ENCODE measurements at regions not wholly inside any gene's neighbourhood (a gene's known extent, or its start where the extent isn't known, plus 50 kb on each side); places are given as distances from the start of the nearest gene placed in this dataset.
A peak's percentile ranks its signal among the peaks of the same experiment; 100 is the strongest.

DNA sequence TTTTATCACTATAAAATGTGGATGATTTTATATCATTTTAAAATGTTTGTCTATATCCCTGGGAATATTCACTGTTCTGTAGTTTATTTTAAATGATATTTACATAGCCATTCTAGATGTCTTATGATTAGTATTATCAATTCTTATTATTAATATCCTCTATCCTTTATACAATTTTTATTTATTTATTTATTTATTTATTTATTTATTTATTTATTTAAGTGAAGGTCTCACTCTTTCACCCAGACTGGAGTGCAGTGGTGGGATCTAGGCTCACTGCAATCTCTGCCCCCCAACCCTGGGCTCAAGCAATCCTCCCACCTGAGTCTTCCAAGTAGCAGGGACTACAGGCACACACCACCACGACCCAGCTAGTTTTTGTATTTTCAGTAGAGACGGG lies 1848.9 kb downstream of the EFNA5 start:
- intact Hi-C loops (cut with DNase I) = no loop called here
- no peak for DNase-seq

DNA sequence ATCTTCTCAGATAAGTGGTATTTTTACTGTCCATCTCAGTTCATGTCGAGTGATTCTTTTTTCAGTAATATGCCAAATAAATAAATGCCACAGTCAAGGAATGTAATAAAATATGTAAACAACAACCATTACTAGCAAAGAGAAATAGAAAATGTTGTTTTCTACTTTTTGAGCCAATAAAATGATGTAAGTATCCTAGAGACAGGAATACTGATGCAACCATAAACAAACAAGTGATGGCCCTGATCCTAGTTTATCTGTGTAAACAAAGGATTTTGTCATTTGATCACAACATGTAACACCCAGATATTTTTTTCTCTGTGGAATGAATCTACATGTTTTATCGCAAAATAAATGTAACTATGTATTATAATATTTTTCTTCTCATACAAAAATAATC lies 1852.8 kb downstream of the EFNA5 start:
- intact Hi-C loops (cut with DNase I) = no loop called here
- DNase-seq = no peak

DNA sequence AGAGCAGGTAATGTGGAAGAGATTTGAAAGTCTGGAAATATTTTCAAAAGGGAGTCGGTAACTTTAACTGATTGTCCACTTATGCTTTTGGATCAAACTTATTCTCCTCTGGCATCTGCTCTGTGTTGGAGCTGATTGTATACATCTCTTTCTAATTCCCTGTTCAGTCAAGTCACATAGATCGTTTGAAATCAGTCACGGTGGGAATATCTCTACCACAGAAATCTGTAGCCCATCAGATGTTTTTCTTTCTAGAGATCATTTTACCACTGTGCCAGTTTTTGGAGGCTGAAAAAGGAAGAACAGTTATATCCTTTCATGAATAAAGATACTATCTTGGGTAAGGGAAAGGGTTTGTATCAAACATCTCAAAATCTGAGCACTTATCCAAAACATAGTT lies 1853.3 kb downstream of the EFNA5 start:
- intact Hi-C loops (cut with DNase I) = no loop called here
- DNase-seq = no peak

DNA sequence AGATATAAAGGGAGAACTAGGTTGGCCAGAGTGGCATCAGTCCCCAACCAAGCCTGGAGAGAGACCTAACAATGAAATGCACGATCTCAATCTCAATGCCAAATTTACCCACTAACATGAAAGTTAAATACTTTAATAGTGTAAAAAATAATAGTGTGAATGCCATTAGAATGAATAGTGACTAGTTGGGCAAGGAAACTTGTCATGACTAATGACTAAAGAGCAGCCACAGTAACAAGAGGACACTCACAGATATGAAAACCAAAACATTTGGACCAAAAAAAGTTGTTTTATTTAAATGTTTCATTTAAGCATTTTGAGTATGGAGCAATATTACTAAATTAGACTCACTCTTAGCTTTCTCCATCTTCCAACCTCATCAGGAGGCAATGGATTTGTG lies 1853.8 kb downstream of the EFNA5 start:
- DNase-seq = no peak
- intact Hi-C loops (cut with DNase I) = no loop called here

DNA sequence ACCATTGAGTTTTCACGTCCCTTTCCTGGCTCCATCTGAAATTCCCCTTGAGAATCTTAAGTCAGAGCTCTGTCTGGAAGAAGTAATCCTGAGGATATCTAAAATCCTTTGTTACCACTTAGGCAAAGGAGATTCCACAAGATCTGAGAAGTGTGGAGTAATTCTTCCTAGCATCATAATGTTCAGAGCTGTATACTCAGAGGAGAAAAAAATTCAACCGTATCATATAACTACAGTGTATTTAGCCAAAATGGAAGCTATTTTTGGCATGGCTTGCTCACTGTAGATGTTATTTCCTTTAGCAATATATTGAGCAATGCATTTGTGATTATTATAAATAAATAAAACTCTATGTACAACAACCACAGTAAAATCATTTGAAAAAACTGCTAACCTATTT lies 1858.4 kb downstream of the EFNA5 start:
- intact Hi-C loops (cut with DNase I) = no loop called here
- no peak for DNase-seq

DNA sequence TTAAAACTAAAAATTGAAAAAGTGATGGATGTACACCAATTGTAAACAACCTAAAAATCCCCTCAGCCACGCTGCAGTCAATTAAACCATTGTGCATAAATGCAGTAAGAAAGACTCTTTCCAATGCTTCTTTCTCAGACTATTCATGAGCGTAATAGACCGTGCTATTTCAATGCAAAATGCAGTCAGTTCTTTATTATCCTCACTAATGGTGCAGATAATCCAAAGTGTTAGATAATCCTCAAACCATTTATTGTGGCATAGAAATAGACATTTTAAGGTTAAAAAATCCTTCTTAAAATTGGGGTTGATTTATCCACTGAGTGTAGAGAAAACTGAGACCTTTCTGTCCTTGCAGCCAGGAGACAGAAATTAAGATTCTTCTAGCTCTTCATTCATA lies 1862.8 kb downstream of the EFNA5 start:
- intact Hi-C loops (cut with DNase I) = no loop called here
- no peak for DNase-seq

DNA sequence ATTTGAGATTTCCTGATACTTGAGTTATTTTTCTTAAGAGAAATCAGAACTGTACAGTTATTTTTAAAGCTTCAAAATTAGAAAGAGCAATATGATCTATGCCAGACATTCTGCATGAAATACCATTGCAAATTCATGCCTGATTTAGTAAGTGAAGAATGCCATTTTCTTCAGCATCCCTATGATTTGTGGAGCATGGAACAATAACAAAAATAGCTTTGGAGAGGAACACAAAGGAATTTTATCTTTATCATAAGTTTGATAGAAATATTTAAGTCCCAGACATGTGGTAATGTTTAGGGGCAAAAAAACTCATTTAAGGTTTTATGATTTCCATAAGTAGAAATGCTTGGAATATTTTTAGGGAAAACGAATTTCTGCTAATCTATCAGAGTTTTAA lies 1863.4 kb downstream of the EFNA5 start:
- intact Hi-C loops (cut with DNase I) = no loop called here
- DNase-seq = no peak

DNA sequence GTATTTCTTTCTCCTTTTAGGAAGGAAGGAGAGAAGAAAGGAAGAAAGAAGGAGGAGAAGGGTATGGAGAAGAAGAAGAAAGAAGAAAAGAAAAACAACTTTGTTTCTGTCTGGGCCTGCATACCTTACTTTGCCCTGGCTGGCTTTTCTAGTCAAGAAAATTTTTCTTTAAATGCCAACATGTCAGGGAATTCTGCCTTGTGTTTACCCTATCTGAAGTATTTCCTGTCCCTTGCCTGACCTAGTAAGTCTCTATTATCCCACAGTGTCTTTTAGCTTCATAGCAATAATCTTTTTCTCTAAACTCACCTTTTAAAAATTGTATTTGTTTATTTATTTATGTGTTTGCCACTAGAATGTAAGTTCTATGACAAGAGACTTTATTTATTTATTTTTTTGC lies 1864.1 kb downstream of the EFNA5 start:
- intact Hi-C loops (cut with DNase I) = no loop called here
- no peak for DNase-seq

DNA sequence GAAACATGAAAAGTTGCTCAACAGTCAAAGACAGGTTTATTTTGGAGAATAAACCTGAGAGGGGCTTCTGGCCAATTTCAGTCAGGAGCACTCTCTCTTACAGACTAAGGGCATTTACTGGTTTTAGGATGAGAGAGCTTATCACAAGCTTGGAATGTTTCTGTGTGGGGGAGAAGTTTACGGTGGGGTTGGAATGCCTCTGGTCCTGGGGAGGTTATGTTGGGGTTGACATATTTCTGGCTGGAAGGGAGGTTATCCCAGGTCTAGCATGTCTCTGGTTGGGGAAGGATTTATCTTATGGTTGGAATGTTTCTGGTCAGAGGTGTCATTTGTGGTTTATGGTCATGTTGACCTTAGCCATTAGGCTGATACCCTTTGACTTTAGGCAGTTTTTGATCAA lies 1867.3 kb downstream of the EFNA5 start:
- no peak for DNase-seq
- intact Hi-C loops (cut with DNase I) = no loop called here

DNA sequence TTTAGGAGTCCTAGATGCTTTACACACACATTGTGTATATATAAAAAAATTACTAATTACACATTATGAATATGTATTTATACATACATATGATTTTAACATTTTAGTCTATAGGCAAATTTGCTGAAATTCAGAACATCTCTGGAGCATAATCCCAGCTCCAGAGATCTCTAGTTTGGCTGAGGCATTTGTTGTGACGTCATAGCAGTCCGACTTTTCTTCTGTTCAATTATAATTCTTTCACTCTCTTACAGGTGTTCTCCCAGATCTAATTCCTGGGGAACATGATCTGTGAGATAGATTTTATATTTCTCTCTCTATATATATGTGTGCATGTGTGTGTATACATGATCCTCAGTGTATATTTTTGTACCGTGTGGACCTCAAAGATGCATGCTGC lies 1876.2 kb downstream of the EFNA5 start:
- intact Hi-C loops (cut with DNase I) = no loop called here
- no peak for DNase-seq

DNA sequence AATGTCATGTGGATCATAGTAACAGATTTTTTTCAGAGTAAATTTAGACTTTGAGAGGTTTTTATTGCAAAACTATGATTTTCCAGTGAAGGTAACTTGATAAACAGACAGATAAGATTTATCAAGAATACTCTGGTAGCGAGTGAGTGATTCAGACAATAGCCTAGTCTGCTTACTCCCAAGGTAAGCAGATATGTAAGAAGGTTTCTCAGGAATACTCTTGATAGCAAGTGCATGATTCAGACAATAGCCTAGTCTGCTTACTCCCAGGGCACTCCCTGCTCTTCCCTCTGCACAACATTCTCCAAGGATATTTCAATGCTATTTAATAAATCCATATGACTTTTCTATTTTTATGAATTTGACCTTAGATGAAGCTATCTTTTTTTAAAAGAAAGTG lies 1881.5 kb downstream of the EFNA5 start:
- DNase-seq = no peak
- intact Hi-C loops (cut with DNase I) = no loop called here

DNA sequence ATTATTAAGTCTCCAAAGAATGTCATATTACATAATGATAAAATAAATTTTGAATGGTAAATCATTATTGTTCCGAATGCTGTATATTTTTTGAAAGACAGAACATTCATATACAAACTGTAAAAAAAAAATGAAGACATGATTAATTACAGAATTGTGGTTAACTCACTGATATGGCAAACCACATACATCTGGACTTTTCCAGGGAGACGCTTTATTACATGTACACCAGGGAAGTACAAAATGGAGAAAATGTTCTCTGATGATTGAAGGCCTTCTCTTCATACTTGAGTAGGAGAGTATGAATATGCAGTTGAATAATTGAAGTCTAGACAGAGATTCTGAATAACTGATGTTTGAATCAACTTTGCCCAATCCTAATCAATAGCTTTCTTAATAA lies 1886.9 kb downstream of the EFNA5 start:
- no peak for DNase-seq
- intact Hi-C loops (cut with DNase I) = no loop called here

DNA sequence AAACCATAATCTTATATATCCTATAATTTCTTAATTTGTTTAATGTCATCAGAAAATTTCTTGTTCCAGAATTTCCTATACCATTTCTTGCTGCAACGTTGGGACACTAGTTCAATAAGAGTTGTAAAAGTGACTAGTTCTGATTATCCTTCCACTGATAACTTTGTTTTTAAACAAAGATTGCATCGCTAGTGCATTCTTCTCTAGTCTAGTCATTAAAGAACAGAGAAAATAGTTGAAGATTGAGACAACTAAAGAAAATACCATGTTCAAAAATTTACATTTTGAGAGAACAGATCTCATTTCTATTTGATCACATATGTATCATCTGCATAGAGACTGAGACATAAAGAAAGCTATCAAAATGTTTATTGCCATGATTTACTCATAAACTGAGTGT lies 1888.2 kb downstream of the EFNA5 start:
- intact Hi-C loops (cut with DNase I) = no loop called here

DNA sequence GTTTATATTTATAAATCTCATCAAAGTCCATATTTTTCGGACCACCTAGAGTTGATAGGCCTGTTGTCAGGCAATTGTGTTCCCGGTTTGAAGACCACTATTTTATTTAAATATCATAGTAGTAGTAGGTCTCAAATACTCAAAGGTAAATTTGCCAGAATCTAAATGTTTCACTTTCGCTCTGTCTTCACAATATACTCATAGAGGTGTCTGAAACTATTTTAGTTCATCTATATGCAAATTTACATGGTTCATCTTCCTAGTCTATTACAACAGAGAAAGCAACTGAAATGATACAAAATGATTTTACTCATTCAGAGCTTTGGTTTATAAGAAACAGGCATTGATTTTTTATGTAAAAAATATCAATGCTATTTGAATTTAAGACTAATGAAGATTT lies 1897.5 kb downstream of the EFNA5 start:
- DNase-seq = no peak
- intact Hi-C loops (cut with DNase I) = no loop called here

More for the DNA sequence above, 1888.2 kb downstream of the EFNA5 start:
- no peak for DNase-seq

DNA sequence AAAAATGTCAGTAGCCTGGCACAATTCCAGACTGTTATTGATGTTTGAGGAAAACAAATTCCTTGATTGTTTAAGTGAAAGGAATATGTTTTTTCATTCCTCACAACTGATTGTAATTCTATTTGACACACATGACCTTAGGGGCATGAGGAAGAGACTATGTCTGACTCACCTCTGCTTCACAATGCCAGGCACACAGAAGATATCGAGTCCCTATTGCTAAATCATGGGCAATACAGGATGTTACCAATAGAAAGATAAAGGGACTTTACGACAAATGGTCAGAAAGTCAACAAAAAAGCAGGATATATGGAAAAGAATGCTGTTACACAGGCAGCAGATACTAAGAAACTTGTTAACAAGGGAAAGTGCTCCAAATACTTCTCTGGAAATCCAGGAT lies 1903.5 kb downstream of the EFNA5 start:
- intact Hi-C loops (cut with DNase I) = no loop called here
- no peak for DNase-seq

DNA sequence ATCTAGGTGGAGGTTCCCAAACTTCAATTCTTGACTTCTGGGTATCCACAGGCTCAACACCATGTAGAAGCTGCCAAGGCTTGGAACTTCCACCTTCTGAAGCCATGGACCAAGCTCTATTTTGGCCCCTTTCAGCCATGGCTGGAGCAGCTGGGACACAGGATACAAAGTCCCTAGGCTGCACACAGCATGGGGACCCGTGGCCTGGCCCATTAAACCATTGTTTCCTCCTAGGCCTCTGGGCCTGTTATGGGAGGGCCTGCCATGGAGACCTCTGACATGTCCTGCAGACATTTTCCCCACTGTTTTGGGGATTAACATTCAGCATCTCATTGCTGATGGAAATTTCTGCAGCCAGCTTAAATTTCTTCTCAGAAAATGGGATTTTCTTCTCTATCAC lies 1908.0 kb downstream of the EFNA5 start:
- DNase-seq = peak in 2 of 10 donors; percentile 43 to 73
- intact Hi-C loops (cut with DNase I) = no loop called here

DNA sequence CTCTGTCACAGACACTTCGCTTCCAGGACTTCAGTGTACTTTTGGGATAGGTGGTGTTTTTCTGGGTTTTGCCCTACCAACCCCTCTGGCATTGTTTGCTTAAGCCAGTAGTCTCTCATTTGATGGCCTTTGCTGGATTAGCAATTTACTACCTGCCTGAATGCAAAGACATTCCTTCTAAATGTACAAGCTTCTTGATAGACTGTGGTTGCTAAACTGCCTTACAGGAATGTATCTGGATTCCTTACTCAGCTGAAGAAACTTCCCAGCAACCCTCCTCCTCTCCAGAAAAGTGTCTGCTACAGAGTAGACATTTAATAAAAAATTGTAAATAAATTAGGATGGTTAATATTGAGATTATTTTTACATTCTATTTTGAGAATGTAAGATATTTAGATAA lies 1916.7 kb downstream of the EFNA5 start:
- DNase-seq = no peak
- intact Hi-C loops (cut with DNase I) = no loop called here

DNA sequence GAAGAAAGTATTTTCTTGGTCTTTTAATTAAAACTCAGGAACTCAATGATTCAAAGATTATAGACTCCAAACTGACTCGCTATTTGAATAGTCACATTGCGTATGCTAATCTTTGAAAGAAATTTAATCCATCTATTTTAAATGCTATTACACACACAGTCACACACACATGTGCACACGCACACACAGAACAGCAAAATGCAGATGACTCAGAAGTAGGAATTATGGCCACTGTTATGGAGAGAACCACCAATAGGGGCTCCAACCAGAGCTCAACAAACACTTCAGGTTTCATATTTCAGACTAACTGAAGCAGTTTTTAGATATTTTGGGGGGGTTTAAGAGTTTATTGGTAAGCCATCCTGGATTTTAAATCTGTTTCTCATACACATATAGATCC lies 1917.9 kb downstream of the EFNA5 start:
- intact Hi-C loops (cut with DNase I) = no loop called here
- no peak for DNase-seq

DNA sequence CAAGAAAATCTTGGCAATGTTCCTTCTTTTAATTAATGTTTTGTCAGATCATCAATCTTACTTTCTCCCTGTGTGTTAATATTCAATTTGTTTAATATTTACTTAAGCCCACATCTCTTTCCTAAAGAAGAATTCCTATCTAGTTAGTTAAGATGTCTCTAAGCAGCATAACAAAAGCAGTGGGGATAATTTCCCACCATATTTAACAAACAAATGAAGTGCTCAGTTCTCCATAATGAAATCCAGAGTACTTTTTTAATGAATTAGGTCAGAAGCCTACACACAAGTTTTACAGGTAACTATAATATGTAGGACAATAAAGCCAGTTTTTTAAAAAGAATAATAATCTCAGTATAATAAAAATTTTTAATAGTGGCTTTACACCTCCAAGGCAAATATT lies 1918.8 kb downstream of the EFNA5 start:
- intact Hi-C loops (cut with DNase I) = no loop called here
- no peak for DNase-seq

DNA sequence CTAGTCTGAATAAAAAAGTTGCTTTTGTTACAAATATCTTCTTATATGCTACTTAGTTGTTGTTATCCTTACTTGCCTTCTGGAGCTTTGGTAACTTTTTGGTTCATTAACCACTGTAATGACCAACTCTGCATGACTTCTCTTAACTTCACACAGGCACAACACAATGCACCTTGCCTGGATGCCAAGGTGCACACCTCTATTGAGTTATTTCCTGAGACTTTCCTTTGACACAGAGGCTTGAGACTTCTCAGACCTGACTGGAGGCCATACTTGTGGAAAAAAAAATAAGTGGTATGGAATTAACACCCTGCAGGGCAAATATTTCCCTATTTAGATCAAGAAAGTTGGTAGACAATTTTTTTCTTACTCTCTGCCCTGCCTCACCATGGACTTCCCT lies 1925.6 kb downstream of the EFNA5 start:
- intact Hi-C loops (cut with DNase I) = no loop called here
- DNase-seq = no peak

DNA sequence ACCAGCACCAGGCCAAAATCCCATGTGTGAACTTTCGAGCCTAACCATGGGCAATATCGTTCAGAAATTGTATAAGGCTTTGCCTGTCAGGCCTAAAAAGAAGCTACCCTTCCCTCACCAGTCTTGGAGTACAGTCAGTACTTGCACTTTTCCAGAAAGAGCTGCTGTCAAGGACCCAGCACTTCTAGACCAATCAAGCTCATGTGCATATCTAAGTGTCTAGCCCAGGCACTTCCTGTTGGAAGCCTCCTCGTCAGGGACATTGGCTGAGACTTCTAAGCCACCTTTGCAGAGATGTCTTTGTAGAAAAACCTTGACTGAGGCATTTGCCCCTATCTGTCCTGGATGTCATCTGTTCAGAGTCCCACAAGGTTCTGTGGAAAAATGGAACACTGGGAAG lies 1930.5 kb downstream of the EFNA5 start:
- DNase-seq = no peak
- intact Hi-C loops (cut with DNase I) = no loop called here

DNA sequence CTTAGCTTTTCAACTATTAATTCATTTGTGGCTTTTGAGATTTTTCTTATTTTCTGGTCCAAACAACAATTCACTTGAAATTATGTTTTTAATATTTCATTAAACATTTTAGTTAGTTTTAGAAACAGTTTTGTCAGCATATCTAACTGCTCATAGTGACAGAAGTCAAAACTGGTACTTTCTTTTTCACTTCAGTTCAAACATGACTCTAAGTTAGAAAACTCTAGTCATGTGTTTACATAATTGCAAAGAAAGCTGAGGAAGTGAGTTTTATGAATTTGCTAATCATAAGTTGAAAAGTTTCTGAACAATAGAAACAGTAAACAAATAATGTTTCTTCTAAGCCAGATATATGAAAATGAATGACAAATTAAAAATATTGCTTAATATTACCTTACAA lies 1931.0 kb downstream of the EFNA5 start:
- DNase-seq = no peak
- intact Hi-C loops (cut with DNase I) = no loop called here

DNA sequence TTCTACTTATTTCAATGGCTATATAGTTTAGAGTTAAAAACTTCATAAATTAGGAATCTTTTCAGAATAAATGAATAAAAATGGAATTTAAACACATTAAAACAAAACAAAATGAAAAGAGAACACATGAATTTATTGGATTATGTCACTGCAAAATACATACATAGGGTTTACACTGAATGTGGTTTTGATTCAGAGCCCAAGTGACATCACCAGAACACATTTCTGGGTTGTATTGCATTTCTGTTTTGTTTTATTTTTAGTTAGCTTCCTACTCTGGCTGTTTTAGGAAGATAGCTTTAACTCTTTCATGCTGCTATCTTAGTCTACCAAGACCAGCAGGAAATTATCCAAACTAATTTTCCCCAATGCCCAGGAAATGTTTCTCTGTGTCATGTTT lies 1935.0 kb downstream of the EFNA5 start:
- no peak for DNase-seq
- intact Hi-C loops (cut with DNase I) = no loop called here

DNA sequence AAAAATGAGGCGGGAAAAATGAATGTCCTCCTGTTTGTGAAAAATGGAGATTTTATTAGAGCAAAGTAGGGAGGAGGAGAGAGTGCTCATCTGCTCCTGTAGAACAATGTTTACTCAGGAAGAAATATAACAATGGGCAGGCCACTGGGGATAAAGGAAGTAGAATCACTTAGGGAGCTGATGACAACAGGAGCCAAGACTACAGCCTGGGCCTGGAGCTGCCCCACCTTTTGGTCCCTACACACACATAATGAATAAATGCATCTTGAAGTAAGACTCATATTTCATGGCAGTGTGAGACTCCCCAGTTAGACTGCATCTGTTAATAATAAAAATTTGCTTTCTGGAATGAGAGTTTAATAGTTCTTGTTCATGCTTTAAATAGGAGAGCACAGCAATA lies 1939.8 kb downstream of the EFNA5 start:
- DNase-seq = no peak
- intact Hi-C loops (cut with DNase I) = no loop called here
